K562 (cell line): ENCODE measurements at regions not wholly inside any gene's neighbourhood (a gene's known extent, or its start where the extent isn't known, plus 50 kb on each side); places are given as distances from the start of the nearest gene placed in this dataset.

Source experiments
- CAMTA2 ChIP-seq: fragments of 250-450 bp; sonication (Bioruptor Pico); conservative IDR thresholded peaks from 2 replicates; pipeline ENCODE4 v1.5.1; 2022
- JUND ChIP-seq, 2 experiments: IDR thresholded peaks; 2 replicates in 1 of 2; 3 replicates in 1 of 2; pipeline ENCODE4 v1.6.1; 2011; ENCODE audit warnings: borderline replicate concordance in 2 of 2, low read depth in 2 of 2, low read length in 2 of 2, improper control_type of control experiment in 1 of 2, missing biosample characterization in 1 of 2, missing genetic modification characterization in 1 of 2, missing genetic modification reagents in 1 of 2
- NFIX ChIP-seq: fragments of 250-450 bp; sonication (Bioruptor Pico); IDR thresholded peaks from 2 replicates; pipeline ENCODE4 v1.4.0; 2020; ENCODE audit warnings: low read depth, mild to moderate bottlenecking, moderate library complexity
- NR3C1 ChIP-seq: sonication (generic); formaldehyde crosslinking; IDR thresholded peaks from 2 replicates; pipeline ENCODE4 v1.8.1; 2022; ENCODE audit warnings: missing genetic modification reagents
- PML ChIP-seq: IDR thresholded peaks from 2 replicates; pipeline ENCODE4 v1.6.1; 2012; ENCODE audit warnings: low read length, inconsistent platforms
- PRPF4 ChIP-seq: fragments of 200-400 bp; formaldehyde crosslinking; IDR thresholded peaks from one replicate; pipeline ENCODE4 v1.6.1; 2017; ENCODE audit warnings: low read length, low read depth, mild to moderate bottlenecking; ENCODE audit not compliant: insufficient read depth, poor library complexity, severe bottlenecking
- SIRT6 ChIP-seq: IDR thresholded peaks from one replicate; pipeline ENCODE4 v1.6.1; 2012; ENCODE audit warnings: low read depth, mild to moderate bottlenecking, control low read depth, inconsistent platforms, low read length, moderate library complexity
- WHSC1 ChIP-seq: IDR thresholded peaks from one replicate; pipeline ENCODE4 v1.6.1; 2012; ENCODE audit warnings: low read length, control low read depth, inconsistent platforms
- ZNF224 ChIP-seq: sonication (generic); formaldehyde crosslinking; IDR thresholded peaks from 2 replicates; pipeline ENCODE4 v1.8.0; 2022; ENCODE audit warnings: mild to moderate bottlenecking, missing genetic modification reagents
- ZNF239 ChIP-seq: fragments of 250-450 bp; sonication (Bioruptor Pico); IDR thresholded peaks from 2 replicates; pipeline ENCODE4 v1.4.0; 2020; ENCODE audit warnings: mild to moderate bottlenecking
- ZNF76 ChIP-seq: fragments of 250-450 bp; sonication (Bioruptor Pico); IDR thresholded peaks from 2 replicates; pipeline ENCODE4 v1.4.0; 2020; ENCODE audit warnings: mild to moderate bottlenecking, moderate library complexity, borderline replicate concordance
- TF ChIP-seq, protein P1 (sequence below): fragments of 450-650 bp; formaldehyde crosslinking; IDR thresholded peaks from 2 replicates; pipeline ENCODE4 v1.4.0; 2020; ENCODE audit warnings: mild to moderate bottlenecking, moderate library complexity
- TF ChIP-seq, protein P2 (sequence below), 2 experiments: fragments of 200-800 bp in 1 of 2; sonication (Bioruptor generic) in 1 of 2; sonication (generic) in 1 of 2; formaldehyde crosslinking in 1 of 2; IDR thresholded peaks in 1 of 2; conservative IDR thresholded peaks in 1 of 2; 2 replicates each; pipeline versions ENCODE4 v1.5.0 to v1.6.1; 2016 to 2020; ENCODE audit warnings: missing compliant biosample characterization in 1 of 2, missing genetic modification characterization in 1 of 2, missing genetic modification reagents in 1 of 2
- TF ChIP-seq, protein P3 (sequence below): fragments of 450-650 bp; IDR thresholded peaks from 2 replicates; pipeline ENCODE4 v1.6.1; 2016; ENCODE audit warnings: mild to moderate bottlenecking
- TF ChIP-seq, protein P4 (sequence below), 2 experiments: fragments of 450-650 bp in 1 of 2; IDR thresholded peaks; 2 replicates each; pipeline ENCODE4 v1.6.1; 2011 to 2017; ENCODE audit warnings: low read depth in 2 of 2, antibody characterized with exemption in 1 of 2, borderline replicate concordance in 1 of 2, low read length in 1 of 2, mild to moderate bottlenecking in 1 of 2, mixed read lengths in 1 of 2; ENCODE audit not compliant: control insufficient read depth in 1 of 2

DNA sequence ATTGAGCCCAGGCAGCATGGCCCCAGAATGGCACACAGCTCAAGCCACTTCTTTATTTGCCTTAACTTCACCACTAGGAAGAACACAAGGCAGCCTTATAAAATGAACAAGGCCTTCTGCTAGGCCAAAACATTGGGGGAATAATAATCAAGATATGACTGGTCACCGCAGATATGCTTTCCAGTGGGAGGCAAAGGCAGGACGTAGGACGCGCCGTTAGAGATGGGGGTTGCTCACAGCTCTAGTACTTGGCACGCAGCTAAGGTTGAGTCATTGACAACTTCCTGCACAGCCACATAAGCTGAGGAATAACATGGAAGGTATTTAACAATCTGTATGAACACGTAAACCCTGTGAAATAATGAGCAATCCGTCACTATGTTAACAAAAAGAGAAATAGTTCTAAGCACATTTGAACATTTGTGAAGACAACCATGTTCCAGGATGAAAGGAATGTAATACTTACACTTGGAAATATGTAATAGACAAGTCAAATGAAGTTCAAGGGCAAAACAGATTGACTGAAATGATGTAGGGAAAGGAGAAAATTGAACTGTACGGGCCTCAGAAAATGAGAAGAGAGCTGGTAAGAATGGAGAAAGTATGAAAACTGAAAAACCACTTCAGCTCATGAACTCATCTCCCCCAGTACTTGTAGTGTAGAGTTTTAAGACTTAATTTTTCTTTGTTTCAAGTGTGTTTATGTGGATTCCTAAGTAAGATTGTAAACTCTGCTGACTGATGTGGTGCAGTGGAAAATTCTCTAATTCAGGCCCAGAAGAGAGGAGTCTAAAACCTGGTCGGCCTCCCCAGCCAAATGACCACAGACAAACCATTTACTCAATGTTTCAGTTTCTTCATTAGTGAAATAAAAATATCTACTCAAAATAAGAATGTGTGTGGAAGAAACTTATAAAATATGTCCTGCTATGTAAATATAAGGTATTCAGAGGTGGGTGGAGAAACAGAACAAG, 59.3 kb upstream of the CCDC91 start (continued):
- TF ChIP-seq, protein P1, sequence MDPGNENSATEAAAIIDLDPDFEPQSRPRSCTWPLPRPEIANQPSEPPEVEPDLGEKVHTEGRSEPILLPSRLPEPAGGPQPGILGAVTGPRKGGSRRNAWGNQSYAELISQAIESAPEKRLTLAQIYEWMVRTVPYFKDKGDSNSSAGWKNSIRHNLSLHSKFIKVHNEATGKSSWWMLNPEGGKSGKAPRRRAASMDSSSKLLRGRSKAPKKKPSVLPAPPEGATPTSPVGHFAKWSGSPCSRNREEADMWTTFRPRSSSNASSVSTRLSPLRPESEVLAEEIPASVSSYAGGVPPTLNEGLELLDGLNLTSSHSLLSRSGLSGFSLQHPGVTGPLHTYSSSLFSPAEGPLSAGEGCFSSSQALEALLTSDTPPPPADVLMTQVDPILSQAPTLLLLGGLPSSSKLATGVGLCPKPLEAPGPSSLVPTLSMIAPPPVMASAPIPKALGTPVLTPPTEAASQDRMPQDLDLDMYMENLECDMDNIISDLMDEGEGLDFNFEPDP (CRISPR knock-in tag) = no peak
- TF ChIP-seq NFIX = no peak
- TF ChIP-seq NR3C1 (CRISPR knock-in tag) = no peak
- no peak for TF ChIP-seq WHSC1
- no peak for TF ChIP-seq ZNF76
- TF ChIP-seq, protein P2, sequence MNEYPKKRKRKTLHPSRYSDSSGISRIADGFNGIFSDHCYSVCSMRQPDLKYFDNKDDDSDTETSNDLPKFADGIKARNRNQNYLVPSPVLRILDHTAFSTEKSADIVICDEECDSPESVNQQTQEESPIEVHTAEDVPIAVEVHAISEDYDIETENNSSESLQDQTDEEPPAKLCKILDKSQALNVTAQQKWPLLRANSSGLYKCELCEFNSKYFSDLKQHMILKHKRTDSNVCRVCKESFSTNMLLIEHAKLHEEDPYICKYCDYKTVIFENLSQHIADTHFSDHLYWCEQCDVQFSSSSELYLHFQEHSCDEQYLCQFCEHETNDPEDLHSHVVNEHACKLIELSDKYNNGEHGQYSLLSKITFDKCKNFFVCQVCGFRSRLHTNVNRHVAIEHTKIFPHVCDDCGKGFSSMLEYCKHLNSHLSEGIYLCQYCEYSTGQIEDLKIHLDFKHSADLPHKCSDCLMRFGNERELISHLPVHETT (CRISPR knock-in tag; conservative IDR thresholded peaks at IDR 0.05 in 1 of 2, IDR thresholded peaks at IDR 0.05 in 1 of 2) = peak in 1 of 2 experiments; percentile 83; a peak in 2 of 4 replicates
- TF ChIP-seq SIRT6 = no peak
- no peak for TF ChIP-seq ZNF239 (CRISPR knock-in tag)
- peak; percentile 54; the same call in 1 of the 2 replicates for TF ChIP-seq PML
- no peak for TF ChIP-seq PRPF4
- no peak for TF ChIP-seq CAMTA2
- no peak for TF ChIP-seq ZNF224 (CRISPR knock-in tag)
- peak; percentile 97 for TF ChIP-seq JUND (IDR thresholded peaks at IDR 0.05; ENCODE audit: borderline replicate concordance, low read depth, low read length)
- TF ChIP-seq JUND (tag; IDR thresholded peaks at IDR 0.05; ENCODE audit: borderline replicate concordance, low read depth, low read length) = peak; percentile 94; the same call in 2 of the 3 replicates
- TF ChIP-seq, protein P3, sequence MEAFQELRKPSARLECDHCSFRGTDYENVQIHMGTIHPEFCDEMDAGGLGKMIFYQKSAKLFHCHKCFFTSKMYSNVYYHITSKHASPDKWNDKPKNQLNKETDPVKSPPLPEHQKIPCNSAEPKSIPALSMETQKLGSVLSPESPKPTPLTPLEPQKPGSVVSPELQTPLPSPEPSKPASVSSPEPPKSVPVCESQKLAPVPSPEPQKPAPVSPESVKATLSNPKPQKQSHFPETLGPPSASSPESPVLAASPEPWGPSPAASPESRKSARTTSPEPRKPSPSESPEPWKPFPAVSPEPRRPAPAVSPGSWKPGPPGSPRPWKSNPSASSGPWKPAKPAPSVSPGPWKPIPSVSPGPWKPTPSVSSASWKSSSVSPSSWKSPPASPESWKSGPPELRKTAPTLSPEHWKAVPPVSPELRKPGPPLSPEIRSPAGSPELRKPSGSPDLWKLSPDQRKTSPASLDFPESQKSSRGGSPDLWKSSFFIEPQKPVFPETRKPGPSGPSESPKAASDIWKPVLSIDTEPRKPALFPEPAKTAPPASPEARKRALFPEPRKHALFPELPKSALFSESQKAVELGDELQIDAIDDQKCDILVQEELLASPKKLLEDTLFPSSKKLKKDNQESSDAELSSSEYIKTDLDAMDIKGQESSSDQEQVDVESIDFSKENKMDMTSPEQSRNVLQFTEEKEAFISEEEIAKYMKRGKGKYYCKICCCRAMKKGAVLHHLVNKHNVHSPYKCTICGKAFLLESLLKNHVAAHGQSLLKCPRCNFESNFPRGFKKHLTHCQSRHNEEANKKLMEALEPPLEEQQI = peak; percentile 86
- TF ChIP-seq, protein P4, sequence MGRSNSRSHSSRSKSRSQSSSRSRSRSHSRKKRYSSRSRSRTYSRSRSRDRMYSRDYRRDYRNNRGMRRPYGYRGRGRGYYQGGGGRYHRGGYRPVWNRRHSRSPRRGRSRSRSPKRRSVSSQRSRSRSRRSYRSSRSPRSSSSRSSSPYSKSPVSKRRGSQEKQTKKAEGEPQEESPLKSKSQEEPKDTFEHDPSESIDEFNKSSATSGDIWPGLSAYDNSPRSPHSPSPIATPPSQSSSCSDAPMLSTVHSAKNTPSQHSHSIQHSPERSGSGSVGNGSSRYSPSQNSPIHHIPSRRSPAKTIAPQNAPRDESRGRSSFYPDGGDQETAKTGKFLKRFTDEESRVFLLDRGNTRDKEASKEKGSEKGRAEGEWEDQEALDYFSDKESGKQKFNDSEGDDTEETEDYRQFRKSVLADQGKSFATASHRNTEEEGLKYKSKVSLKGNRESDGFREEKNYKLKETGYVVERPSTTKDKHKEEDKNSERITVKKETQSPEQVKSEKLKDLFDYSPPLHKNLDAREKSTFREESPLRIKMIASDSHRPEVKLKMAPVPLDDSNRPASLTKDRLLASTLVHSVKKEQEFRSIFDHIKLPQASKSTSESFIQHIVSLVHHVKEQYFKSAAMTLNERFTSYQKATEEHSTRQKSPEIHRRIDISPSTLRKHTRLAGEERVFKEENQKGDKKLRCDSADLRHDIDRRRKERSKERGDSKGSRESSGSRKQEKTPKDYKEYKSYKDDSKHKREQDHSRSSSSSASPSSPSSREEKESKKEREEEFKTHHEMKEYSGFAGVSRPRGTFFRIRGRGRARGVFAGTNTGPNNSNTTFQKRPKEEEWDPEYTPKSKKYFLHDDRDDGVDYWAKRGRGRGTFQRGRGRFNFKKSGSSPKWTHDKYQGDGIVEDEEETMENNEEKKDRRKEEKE (IDR thresholded peaks at IDR 0.05; ENCODE audit: borderline replicate concordance in 1 of 2, control insufficient read depth in 1 of 2, low read depth in 2 of 2, low read length in 1 of 2) = no peak
